ENCODE measurements at regions not wholly inside any gene's neighbourhood (a gene's known extent, or its start where the extent isn't known, plus 50 kb on each side); places are given as distances from the start of the nearest gene placed in this dataset.

DNA sequence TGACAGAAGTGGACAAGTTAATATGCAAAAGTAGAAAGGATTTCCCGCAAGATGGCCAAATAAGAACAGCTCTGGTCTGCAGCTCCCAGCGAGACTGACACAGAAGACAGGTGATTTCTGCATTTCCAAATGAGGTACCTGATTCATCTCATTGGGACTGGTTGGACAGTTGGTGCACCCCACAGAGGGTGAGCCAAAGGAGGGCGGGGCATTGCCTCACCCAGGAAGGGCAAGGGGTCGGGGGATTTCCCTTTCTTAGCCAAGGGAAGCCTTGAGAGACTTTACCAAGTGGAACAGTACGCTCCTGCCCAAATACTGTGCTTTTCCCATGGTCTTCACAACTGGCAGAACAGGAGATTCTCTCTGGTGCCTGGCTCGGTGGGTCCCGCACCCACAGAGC, 191.3 kb downstream of the ALG10B start:
- TF ChIP-seq, protein P1, sequence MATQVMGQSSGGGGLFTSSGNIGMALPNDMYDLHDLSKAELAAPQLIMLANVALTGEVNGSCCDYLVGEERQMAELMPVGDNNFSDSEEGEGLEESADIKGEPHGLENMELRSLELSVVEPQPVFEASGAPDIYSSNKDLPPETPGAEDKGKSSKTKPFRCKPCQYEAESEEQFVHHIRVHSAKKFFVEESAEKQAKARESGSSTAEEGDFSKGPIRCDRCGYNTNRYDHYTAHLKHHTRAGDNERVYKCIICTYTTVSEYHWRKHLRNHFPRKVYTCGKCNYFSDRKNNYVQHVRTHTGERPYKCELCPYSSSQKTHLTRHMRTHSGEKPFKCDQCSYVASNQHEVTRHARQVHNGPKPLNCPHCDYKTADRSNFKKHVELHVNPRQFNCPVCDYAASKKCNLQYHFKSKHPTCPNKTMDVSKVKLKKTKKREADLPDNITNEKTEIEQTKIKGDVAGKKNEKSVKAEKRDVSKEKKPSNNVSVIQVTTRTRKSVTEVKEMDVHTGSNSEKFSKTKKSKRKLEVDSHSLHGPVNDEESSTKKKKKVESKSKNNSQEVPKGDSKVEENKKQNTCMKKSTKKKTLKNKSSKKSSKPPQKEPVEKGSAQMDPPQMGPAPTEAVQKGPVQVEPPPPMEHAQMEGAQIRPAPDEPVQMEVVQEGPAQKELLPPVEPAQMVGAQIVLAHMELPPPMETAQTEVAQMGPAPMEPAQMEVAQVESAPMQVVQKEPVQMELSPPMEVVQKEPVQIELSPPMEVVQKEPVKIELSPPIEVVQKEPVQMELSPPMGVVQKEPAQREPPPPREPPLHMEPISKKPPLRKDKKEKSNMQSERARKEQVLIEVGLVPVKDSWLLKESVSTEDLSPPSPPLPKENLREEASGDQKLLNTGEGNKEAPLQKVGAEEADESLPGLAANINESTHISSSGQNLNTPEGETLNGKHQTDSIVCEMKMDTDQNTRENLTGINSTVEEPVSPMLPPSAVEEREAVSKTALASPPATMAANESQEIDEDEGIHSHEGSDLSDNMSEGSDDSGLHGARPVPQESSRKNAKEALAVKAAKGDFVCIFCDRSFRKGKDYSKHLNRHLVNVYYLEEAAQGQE (IDR thresholded peaks at IDR 0.05; ENCODE audit: low read depth): no peak
- no peak for TF ChIP-seq EGR1 (IDR thresholded peaks at IDR 0.05)
